ENCODE measurements at regions not wholly inside any gene's neighbourhood (a gene's known extent, or its start where the extent isn't known, plus 50 kb on each side); places are given as distances from the start of the nearest gene placed in this dataset.

GRCh38 chr1:163730411-163730821, 408.7 kb downstream of the NUF2 start:
- Histone ChIP-seq H3K23me2 (ENCODE audit: insufficient read length, low read depth, low read length, poor library complexity, severe bottlenecking) (no peaks in the 10 kb centered on the region), H3K79me2 (ENCODE audit: insufficient read depth, low read length) (no peaks in the 10 kb centered on the region), H2BK5ac (ENCODE audit: insufficient read length, low read length) (no peak overlapping the region), H3K18ac (ENCODE audit: insufficient read length, low read depth, low read length) (no peak overlapping the region), H2AK5ac (ENCODE audit: insufficient read length, low read length) (no peak overlapping the region), H2AFZ (ENCODE audit: low read length) (no peak overlapping the region), H3K56ac (ENCODE audit: insufficient read length, low read depth, low read length) (no peak overlapping the region), H3K27me3 (ENCODE audit: insufficient read depth, low read length) (no peaks in the 10 kb centered on the region), H2BK120ac (ENCODE audit: low read depth, low read length, poor library complexity, severe bottlenecking) (no peak overlapping the region), H3K14ac (ENCODE audit: insufficient read depth, low read length) (no peak overlapping the region), H3K4me1 (ENCODE audit: insufficient read depth, low read length) (no peaks in the 10 kb centered on the region), H3K4ac (ENCODE audit: low read depth, low read length) (no peak overlapping the region), H4K8ac (replicated peaks; ENCODE audit: insufficient read length, low read depth, low read length) (no peak overlapping the region), H3K4me2 (ENCODE audit: insufficient read depth, insufficient read length, low read length) (no peak overlapping the region), H4K91ac (ENCODE audit: insufficient read length, low read depth, low read length) (no peak overlapping the region), H3K9ac (ENCODE audit: extremely low read depth, insufficient read length, low read length) (no peak overlapping the region), H2BK15ac (ENCODE audit: low read depth, low read length) (no peak overlapping the region), H4K20me1 (ENCODE audit: control insufficient read depth, insufficient read depth, insufficient read length) (no peaks in the 10 kb centered on the region), H3K23ac (ENCODE audit: insufficient read length, low read depth, low read length) (no peak overlapping the region), H3K9me3 (ENCODE audit: control insufficient read depth, low read depth, low read length) (no peaks in the 10 kb centered on the region), H2BK20ac (ENCODE audit: low read depth, low read length, poor library complexity, severe bottlenecking) (no peak overlapping the region), H3K79me1 (ENCODE audit: insufficient read depth, low read depth, low read length, poor library complexity, severe bottlenecking) (no peaks in the 10 kb centered on the region), H3T11ph (ENCODE audit: low read length) (no peak overlapping the region), H2BK12ac (ENCODE audit: insufficient read length, low read depth, low read length) (no peak overlapping the region), H3K27ac (ENCODE audit: insufficient read length, low read depth, low read length) (no peak overlapping the region), H4K5ac (ENCODE audit: insufficient read length, low read depth, low read length) (no peak overlapping the region)
- Mint-ChIP-seq H3K9me3 (peaks cover 3 to 14% of the 10 kb centered on the region in 2 experiments; a peak in 4 of 5 replicates), H3K27me3 (ENCODE audit: low read depth) (no peaks in the 10 kb centered on the region), H3K27ac (no peak overlapping the region), H3K4me3 (no peak overlapping the region), H3K4me1 (no peaks in the 10 kb centered on the region), H3K36me3 (ENCODE audit: insufficient read depth in 1 of 3, low read depth in 3 of 3) (peaks cover 0 to 7% (median 5%) of the 10 kb centered on the region in 3 experiments; a peak in 5 of 7 replicates)
- no peak for DNase-seq
- WGBS (ENCODE audit: extremely low coverage, insufficient read length, low lambda C conversion rate) = no CpG with 5 or more reads among the region's 3 CpGs
- TF ChIP-seq, protein P1, sequence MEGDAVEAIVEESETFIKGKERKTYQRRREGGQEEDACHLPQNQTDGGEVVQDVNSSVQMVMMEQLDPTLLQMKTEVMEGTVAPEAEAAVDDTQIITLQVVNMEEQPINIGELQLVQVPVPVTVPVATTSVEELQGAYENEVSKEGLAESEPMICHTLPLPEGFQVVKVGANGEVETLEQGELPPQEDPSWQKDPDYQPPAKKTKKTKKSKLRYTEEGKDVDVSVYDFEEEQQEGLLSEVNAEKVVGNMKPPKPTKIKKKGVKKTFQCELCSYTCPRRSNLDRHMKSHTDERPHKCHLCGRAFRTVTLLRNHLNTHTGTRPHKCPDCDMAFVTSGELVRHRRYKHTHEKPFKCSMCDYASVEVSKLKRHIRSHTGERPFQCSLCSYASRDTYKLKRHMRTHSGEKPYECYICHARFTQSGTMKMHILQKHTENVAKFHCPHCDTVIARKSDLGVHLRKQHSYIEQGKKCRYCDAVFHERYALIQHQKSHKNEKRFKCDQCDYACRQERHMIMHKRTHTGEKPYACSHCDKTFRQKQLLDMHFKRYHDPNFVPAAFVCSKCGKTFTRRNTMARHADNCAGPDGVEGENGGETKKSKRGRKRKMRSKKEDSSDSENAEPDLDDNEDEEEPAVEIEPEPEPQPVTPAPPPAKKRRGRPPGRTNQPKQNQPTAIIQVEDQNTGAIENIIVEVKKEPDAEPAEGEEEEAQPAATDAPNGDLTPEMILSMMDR (conservative IDR thresholded peaks at IDR 0.05) = no peak
